ENCODE measurements at regions not wholly inside any gene's neighbourhood (a gene's known extent, or its start where the extent isn't known, plus 50 kb on each side); places are given as distances from the start of the nearest gene placed in this dataset.

GRCh38 chr4:31194823-31195222 lies 474.7 kb downstream of the PCDH7 start:
- H4K20me1 ChIP-seq (ENCODE audit: insufficient read depth), result no peaks in the 10 kb centered on the region
- H3K9ac ChIP-seq (ENCODE audit: low read length), result no peak overlapping the region
- no peak overlapping the region for H3K4me3 ChIP-seq (replicated peaks in 1 of 2; ENCODE audit: low read depth in 1 of 2, low read length in 2 of 2)
- H3K27ac ChIP-seq (ENCODE audit: low read depth, low read length), result no peak overlapping the region
- DNase-seq (ENCODE audit: low read depth, low spot score), result no peak
- ChIA-PET POLR2A (no interaction called here), CTCF (no interaction called here), RAD21 (ENCODE audit: low non-redundant PET in 1 of 2, low total read pairs in 2 of 2, uncharacterized antibody in 2 of 2, unreplicated experiment in 2 of 2) (no interaction called here)
- no peaks in the 10 kb centered on the region for H3K36me3 ChIP-seq (ENCODE audit: control insufficient read depth in 1 of 2, insufficient read depth in 2 of 2, low read length in 2 of 2)
- peak overlapping the region; percentile 83 for H2AFZ ChIP-seq (ENCODE audit: low read depth, low read length, poor library complexity, severe bottlenecking)
- BruUV-seq (replicated peaks), result no TSS peak
- no peak for ATAC-seq
- H3K4me1 ChIP-seq (ENCODE audit: control insufficient read depth in 1 of 2, insufficient read depth in 2 of 2, low read length in 2 of 2), result no peaks in the 10 kb centered on the region
- no peak overlapping the region for H3K4me2 ChIP-seq (ENCODE audit: low read length)
- H3K9me3 ChIP-seq (ENCODE audit: control insufficient read depth in 1 of 2, insufficient read depth in 1 of 2, low read depth in 1 of 2, low read length in 2 of 2), result peaks cover 7 to 8% of the 10 kb centered on the region in 2 experiments; a peak in 3 of 4 replicates
- no peaks in the 10 kb centered on the region for H3K27me3 ChIP-seq (ENCODE audit: insufficient read depth, low read length)
- intact Hi-C loops (cut with micrococcal nuclease), result no loop called here
- no peak for TF ChIP-seq EZH2 (IDR thresholded peaks at IDR 0.05)
- no peak for TF ChIP-seq ZBTB33 (IDR thresholded peaks at IDR 0.05; ENCODE audit: extremely low read depth, insufficient replicate concordance, low read length)
- no peak for TF ChIP-seq CBX3 (IDR thresholded peaks at IDR 0.05; ENCODE audit: low read depth)
- TF ChIP-seq ATF3 (IDR thresholded peaks at IDR 0.05), result no peak
- no peak for TF ChIP-seq SIN3A (IDR thresholded peaks at IDR 0.05; ENCODE audit: low read depth)
- TF ChIP-seq ZNF274 (IDR thresholded peaks at IDR 0.05; ENCODE audit: low read depth, low read length), result no peak
- no peak for TF ChIP-seq SP1 (IDR thresholded peaks at IDR 0.05; ENCODE audit: low read depth)
- TF ChIP-seq JUND (IDR thresholded peaks at IDR 0.05), result no peak
- TF ChIP-seq REST (IDR thresholded peaks at IDR 0.05; ENCODE audit: low read depth), result no peak
- no peak for TF ChIP-seq ELF1 (IDR thresholded peaks at IDR 0.05; ENCODE audit: borderline replicate concordance, low read depth)
- TF ChIP-seq FOSL1 (IDR thresholded peaks at IDR 0.05; ENCODE audit: low read depth), result no peak
- H3K79me2 ChIP-seq (ENCODE audit: insufficient read depth, low read length), result no peaks in the 10 kb centered on the region
- H3K9me2 ChIP-seq (ENCODE audit: insufficient read depth), result no peaks in the 10 kb centered on the region

Measured in HCT116 (cell line).